Thyroid gland (tissue), 4 donors: ENCODE measurements at regions not wholly inside any gene's neighbourhood (a gene's known extent, or its start where the extent isn't known, plus 50 kb on each side); places are given as distances from the start of the nearest gene placed in this dataset.

Source experiments
- DNase-seq, 2 donors: peaks; one replicate each; pipeline ENCODE4 v3.0.0-alpha.2; 2019
- H3K27ac ChIP-seq, 3 donors: fragments of 200-600 bp; sonication (generic); 1 replicate in 2 of 3; 2 replicates in 1 of 3; pipeline ENCODE4 v1.5.1; 2016 to 2019; ENCODE audit warnings: mild to moderate bottlenecking in 1 of 3, moderate library complexity in 1 of 3
- H3K27me3 ChIP-seq: fragments of 200-600 bp; sonication (generic); one replicate; pipeline ENCODE4 v1.5.1; 2019
- H3K36me3 ChIP-seq, 2 donors: fragments of 200-600 bp; sonication (generic); one replicate each; pipeline ENCODE4 v1.5.1; 2016 to 2019
- H3K4me1 ChIP-seq, 2 donors: fragments of 200-600 bp; sonication (generic); one replicate each; pipeline ENCODE4 v1.5.1; 2017 to 2019
- H3K4me3 ChIP-seq, 3 donors: fragments of 200-600 bp; sonication (generic); replicated peaks in 1 of 3; 1 replicate in 2 of 3; 2 replicates in 1 of 3; pipeline ENCODE4 v1.5.1; 2016; ENCODE audit warnings: mild to moderate bottlenecking in 1 of 3
- H3K9me3 ChIP-seq: fragments of 200-600 bp; sonication (generic); one replicate; pipeline ENCODE4 v1.5.1; 2017
- POLR2A ChIP-seq, 2 donors: fragments of 450-650 bp; IDR thresholded peaks; one replicate each; pipeline ENCODE4 v1.6.1; 2017; ENCODE audit warnings: antibody characterized with exemption in 2 of 2, mild to moderate bottlenecking in 2 of 2, moderate library complexity in 1 of 2
- WGBS, 2 donors: methylation state at CpG; one replicate each; pipeline ENCODE4 v1.1.5; 2017; 5-methylcytosine and 5-hydroxymethylcytosine counted together
- intact Hi-C: fragments of 100-400 bp; cut with DNase I; formaldehyde crosslinking; loops from one replicate; pipeline ENCODE4 v1.15.1; 2023
- TF ChIP-seq, protein P1 (sequence below), 6 experiments: fragments of 200-600 bp in 3 of 6; fragments of 450-650 bp in 3 of 6; sonication (generic) in 3 of 6; IDR thresholded peaks; one replicate each; pipeline ENCODE4 v1.5.1; 2016 to 2019; ENCODE audit warnings: antibody characterized with exemption in 6 of 6, mild to moderate bottlenecking in 2 of 6, inconsistent platforms in 1 of 6, moderate library complexity in 1 of 6

DNA sequence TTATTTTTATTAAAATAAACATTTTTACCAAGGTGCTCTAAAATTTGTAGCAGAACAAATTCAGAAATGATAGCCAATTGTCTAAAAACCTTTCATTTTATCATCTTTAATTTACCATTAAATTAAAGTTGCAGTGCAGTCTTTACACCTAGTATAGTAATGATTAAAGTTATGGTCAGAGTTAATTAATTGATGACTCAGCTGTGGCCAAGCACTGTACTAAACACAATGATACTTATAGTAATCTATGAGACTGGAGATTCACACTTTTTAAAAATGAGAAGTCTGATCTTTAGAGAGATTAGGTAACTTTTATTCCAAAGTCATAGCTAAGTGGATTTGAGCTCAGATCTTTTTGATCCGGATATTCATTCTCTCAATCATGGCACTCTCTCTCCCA lies 621.1 kb upstream of the MEF2C start:
- no peak overlapping the region for H3K4me3 ChIP-seq
- intact Hi-C loops, result no loop called here
- H3K9me3 ChIP-seq, result no peaks in the 10 kb centered on the region
- WGBS, 2 donors, result 96 to 100% methylated on average over 1 of the region's 1 CpG
- TF ChIP-seq, protein P1, sequence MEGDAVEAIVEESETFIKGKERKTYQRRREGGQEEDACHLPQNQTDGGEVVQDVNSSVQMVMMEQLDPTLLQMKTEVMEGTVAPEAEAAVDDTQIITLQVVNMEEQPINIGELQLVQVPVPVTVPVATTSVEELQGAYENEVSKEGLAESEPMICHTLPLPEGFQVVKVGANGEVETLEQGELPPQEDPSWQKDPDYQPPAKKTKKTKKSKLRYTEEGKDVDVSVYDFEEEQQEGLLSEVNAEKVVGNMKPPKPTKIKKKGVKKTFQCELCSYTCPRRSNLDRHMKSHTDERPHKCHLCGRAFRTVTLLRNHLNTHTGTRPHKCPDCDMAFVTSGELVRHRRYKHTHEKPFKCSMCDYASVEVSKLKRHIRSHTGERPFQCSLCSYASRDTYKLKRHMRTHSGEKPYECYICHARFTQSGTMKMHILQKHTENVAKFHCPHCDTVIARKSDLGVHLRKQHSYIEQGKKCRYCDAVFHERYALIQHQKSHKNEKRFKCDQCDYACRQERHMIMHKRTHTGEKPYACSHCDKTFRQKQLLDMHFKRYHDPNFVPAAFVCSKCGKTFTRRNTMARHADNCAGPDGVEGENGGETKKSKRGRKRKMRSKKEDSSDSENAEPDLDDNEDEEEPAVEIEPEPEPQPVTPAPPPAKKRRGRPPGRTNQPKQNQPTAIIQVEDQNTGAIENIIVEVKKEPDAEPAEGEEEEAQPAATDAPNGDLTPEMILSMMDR (IDR thresholded peaks at IDR 0.05), result no peak
- no peak for TF ChIP-seq POLR2A (IDR thresholded peaks at IDR 0.05)
- no peak for DNase-seq
- H3K27me3 ChIP-seq, result no peaks in the 10 kb centered on the region
- H3K36me3 ChIP-seq, result no peaks in the 10 kb centered on the region
- H3K4me1 ChIP-seq, result no peaks in the 10 kb centered on the region
- no peak overlapping the region for H3K27ac ChIP-seq

DNA sequence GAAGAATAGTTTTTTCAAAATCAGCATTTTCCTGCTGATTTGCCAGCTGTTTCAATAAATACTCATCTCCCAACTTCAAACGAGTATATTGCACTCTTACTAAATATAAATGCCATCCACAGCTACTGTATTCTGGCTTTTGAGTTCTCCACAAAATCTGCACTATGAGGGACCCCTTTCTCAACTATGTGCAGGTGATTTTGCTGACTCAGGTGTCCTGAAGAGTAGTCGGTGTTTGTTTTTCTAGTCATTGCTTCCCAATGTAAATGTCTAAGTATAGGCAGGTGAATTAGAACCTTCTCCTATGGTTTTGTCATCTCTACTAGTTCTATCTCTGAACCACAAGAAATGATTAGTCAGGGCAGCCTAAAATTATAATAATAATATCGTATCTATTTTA lies 616.8 kb upstream of the MEF2C start:
- H3K36me3 ChIP-seq, result no peaks in the 10 kb centered on the region
- no peaks in the 10 kb centered on the region for H3K9me3 ChIP-seq
- DNase-seq, result no peak
- no peaks in the 10 kb centered on the region for H3K4me1 ChIP-seq
- 60 to 65% methylated on average over 3 of the region's 3 CpGs for WGBS, 2 donors
- H3K4me3 ChIP-seq, result no peak overlapping the region
- TF ChIP-seq POLR2A (IDR thresholded peaks at IDR 0.05), result no peak
- TF ChIP-seq, protein P1 (IDR thresholded peaks at IDR 0.05), result no peak
- intact Hi-C loops, result no loop called here
- no peaks in the 10 kb centered on the region for H3K27me3 ChIP-seq
- no peak overlapping the region for H3K27ac ChIP-seq

DNA sequence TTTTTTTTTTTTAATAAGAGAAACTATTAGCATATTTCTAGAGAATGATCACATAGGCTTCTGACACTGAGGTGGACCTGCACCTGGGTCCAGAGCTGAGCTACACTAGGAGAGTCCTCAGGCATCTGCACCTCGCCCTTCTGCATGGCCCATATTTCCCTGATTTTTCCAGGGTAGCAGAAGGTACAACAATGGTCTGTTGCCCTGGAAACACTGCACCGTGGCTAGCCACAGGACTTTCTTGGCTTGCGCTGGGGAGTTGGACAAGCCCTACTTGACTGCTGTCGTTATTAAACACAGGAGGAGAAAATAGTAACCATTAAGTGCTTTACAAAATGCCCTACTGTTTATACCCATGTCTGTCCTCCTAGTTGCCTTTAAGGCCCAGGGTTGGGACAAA lies 615.7 kb upstream of the MEF2C start:
- Histone ChIP-seq H3K27ac (no peak overlapping the region), H3K4me3 (no peak overlapping the region), H3K9me3 (no peaks in the 10 kb centered on the region), H3K36me3 (no peaks in the 10 kb centered on the region), H3K4me1 (no peaks in the 10 kb centered on the region), H3K27me3 (no peaks in the 10 kb centered on the region)
- DNase-seq, result no peak
- 73 to 85% methylated on average over 4 of the region's 4 CpGs for WGBS, 2 donors
- intact Hi-C loops, result no loop called here
- TF ChIP-seq, protein P1 (IDR thresholded peaks at IDR 0.05), result no peak
- no peak for TF ChIP-seq POLR2A (IDR thresholded peaks at IDR 0.05)

DNA sequence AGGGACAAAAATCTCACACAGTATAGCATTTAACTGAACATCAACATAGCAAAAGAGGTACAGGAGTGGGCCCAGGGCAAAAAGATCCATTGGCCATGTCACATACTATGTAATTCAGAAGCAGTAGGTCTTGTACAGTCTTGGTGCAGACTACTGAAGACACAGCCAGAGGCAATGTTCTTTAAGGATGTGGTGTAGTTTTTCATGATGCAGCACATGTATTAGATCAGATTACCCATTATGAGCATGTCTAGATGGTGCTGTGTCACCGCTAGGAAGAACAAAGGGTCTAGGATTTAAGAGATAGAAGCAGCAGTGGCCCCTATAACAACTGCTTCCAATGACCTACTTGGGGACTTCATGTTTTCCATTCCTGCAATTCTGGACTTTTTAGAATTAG lies 610.4 kb upstream of the MEF2C start:
- Histone ChIP-seq H3K27ac (no peak overlapping the region), H3K36me3 (no peaks in the 10 kb centered on the region), H3K27me3 (no peaks in the 10 kb centered on the region), H3K4me3 (no peak overlapping the region), H3K9me3 (no peaks in the 10 kb centered on the region), H3K4me1 (no peaks in the 10 kb centered on the region)
- no peak for DNase-seq
- intact Hi-C loops, result no loop called here
- TF ChIP-seq, protein P1 (IDR thresholded peaks at IDR 0.05), result no peak
- no peak for TF ChIP-seq POLR2A (IDR thresholded peaks at IDR 0.05)
- 100% methylated on average over 1 of the region's 1 CpG for WGBS, 2 donors

DNA sequence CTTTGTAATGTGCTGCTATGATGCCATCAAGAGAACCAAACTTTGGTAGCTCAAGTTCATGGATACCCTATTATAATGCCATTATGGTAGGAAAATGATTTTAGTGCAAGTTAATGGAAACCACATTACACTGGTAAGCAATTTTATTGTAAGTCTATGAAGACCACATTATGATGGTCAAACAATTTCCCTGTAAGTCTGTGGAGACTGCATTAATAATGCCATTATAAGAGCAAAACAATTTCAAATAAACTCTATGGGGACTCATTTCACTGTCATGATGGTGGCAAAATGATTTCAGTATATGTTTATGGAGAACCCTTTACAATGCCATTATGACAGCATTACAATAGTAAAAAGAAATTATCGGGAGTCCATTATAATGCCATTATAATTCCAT lies 602.0 kb upstream of the MEF2C start:
- H3K9me3 ChIP-seq, result no peaks in the 10 kb centered on the region
- no peak for TF ChIP-seq POLR2A (IDR thresholded peaks at IDR 0.05)
- TF ChIP-seq, protein P1 (IDR thresholded peaks at IDR 0.05), result no peak
- WGBS, 2 donors, result 95 to 96% methylated on average over 1 of the region's 1 CpG
- intact Hi-C loops, result no loop called here
- no peaks in the 10 kb centered on the region for H3K4me1 ChIP-seq
- H3K27me3 ChIP-seq, result no peaks in the 10 kb centered on the region
- no peak overlapping the region for H3K27ac ChIP-seq
- no peak for DNase-seq
- H3K36me3 ChIP-seq, result no peaks in the 10 kb centered on the region
- no peak overlapping the region for H3K4me3 ChIP-seq
